WTC11 (cell line): ENCODE measurements at regions not wholly inside any gene's neighbourhood (a gene's known extent, or its start where the extent isn't known, plus 50 kb on each side); places are given as distances from the start of the nearest gene placed in this dataset.

Experiments
- ATAC-seq: fragments of 200-7000 bp; cut with Tn5 transposase; 2 replicates; pipeline ENCODE4 v1.10.0; 2021; ENCODE audit warnings: mild to moderate bottlenecking, moderate library complexity
- CTCF ChIA-PET: fragments of 300-600 bp; sonication (Branson Sonifier 250); formaldehyde crosslinking; loops from one replicate; lab custom pipeline; 2021; ENCODE audit warnings: antibody characterized with exemption; lab: Charles Lee
- POLR2A ChIA-PET: fragments of 350-600 bp; sonication (Branson Sonifier 250); formaldehyde crosslinking; loops from one replicate; lab custom pipeline; 2021; ENCODE audit warnings: antibody characterized with exemption; lab: Charles Lee
- DNase-seq: peaks from one replicate; pipeline ENCODE4 v3.0.0; 2021; ENCODE audit warnings: low spot score
- H3K27ac Mint-ChIP-seq: 2 replicates; pipeline ENCODE4 v1.8.0; 2021; ENCODE audit warnings: mixed read lengths
- H3K27me3 Mint-ChIP-seq: 2 replicates; pipeline ENCODE4 v1.8.0; 2021; ENCODE audit warnings: low read depth, mild to moderate bottlenecking, moderate library complexity, mixed read lengths
- H3K36me3 Mint-ChIP-seq: 2 replicates; pipeline ENCODE4 v1.8.0; 2021; ENCODE audit warnings: mixed read lengths
- H3K4me1 Mint-ChIP-seq: 2 replicates; pipeline ENCODE4 v1.8.0; 2022; ENCODE audit warnings: mixed read lengths
- H3K4me3 Mint-ChIP-seq: 2 replicates; pipeline ENCODE4 v1.8.0; 2021; ENCODE audit warnings: mild to moderate bottlenecking, moderate library complexity, mixed read lengths
- H3K9me3 Mint-ChIP-seq: 2 replicates; pipeline ENCODE4 v1.8.0; 2021; ENCODE audit warnings: mixed read lengths
- ATF1 ChIP-seq: sonication (generic); formaldehyde crosslinking; IDR thresholded peaks from 2 replicates; pipeline ENCODE4 v1.8.1; 2023; ENCODE audit warnings: mild to moderate bottlenecking, moderate library complexity, missing genetic modification reagents
- E2F1 ChIP-seq: sonication (generic); formaldehyde crosslinking; IDR thresholded peaks from 2 replicates; pipeline ENCODE4 v1.8.0; 2022; ENCODE audit warnings: mild to moderate bottlenecking, missing genetic modification reagents
- E2F5 ChIP-seq: sonication (generic); formaldehyde crosslinking; IDR thresholded peaks from 2 replicates; pipeline ENCODE4 v1.8.1; 2022; ENCODE audit warnings: mild to moderate bottlenecking, moderate library complexity, missing genetic modification reagents
- ELF4 ChIP-seq: sonication (generic); formaldehyde crosslinking; IDR thresholded peaks from 2 replicates; pipeline ENCODE4 v1.8.1; 2022; ENCODE audit warnings: low read depth, mild to moderate bottlenecking, moderate library complexity, missing genetic modification reagents
- ESRRA ChIP-seq: sonication (generic); formaldehyde crosslinking; IDR thresholded peaks from 2 replicates; pipeline ENCODE4 v1.8.1; 2022; ENCODE audit warnings: mild to moderate bottlenecking, missing genetic modification reagents, borderline replicate concordance
- ETV6 ChIP-seq: sonication (generic); formaldehyde crosslinking; IDR thresholded peaks from 2 replicates; pipeline ENCODE4 v1.8.1; 2022; ENCODE audit warnings: mild to moderate bottlenecking, missing genetic modification reagents
- GABPB1 ChIP-seq: sonication (generic); formaldehyde crosslinking; IDR thresholded peaks from 2 replicates; pipeline ENCODE4 v1.8.1; 2023; ENCODE audit warnings: mild to moderate bottlenecking, missing genetic modification reagents
- GRHL2 ChIP-seq: fragments of 250-450 bp; sonication (Bioruptor Pico); IDR thresholded peaks from 2 replicates; pipeline ENCODE4 v1.8.0; 2022; ENCODE audit warnings: mild to moderate bottlenecking, moderate library complexity; ENCODE audit not compliant: insufficient replicate concordance, severe bottlenecking
- HMGA2 ChIP-seq: fragments of 250-450 bp; sonication (Bioruptor Pico); IDR thresholded peaks from 2 replicates; pipeline ENCODE4 v1.4.0; 2021; ENCODE audit warnings: mild to moderate bottlenecking, moderate library complexity
- JAZF1 ChIP-seq: fragments of 250-450 bp; sonication (Bioruptor Pico); IDR thresholded peaks from 2 replicates; pipeline ENCODE4 v1.9.0; 2021; ENCODE audit warnings: moderate library complexity, mild to moderate bottlenecking, inconsistent platforms
- KAT7 ChIP-seq: sonication (generic); formaldehyde crosslinking; IDR thresholded peaks from 2 replicates; pipeline ENCODE4 v1.8.1; 2023; ENCODE audit warnings: missing genetic modification reagents, mild to moderate bottlenecking, borderline replicate concordance
- MAX ChIP-seq: sonication (generic); formaldehyde crosslinking; IDR thresholded peaks from 2 replicates; pipeline ENCODE4 v1.8.0; 2022; ENCODE audit warnings: mild to moderate bottlenecking, missing genetic modification reagents
- MLX ChIP-seq: sonication (generic); formaldehyde crosslinking; IDR thresholded peaks from 2 replicates; pipeline ENCODE4 v1.8.1; 2023; ENCODE audit warnings: mild to moderate bottlenecking, missing genetic modification reagents, moderate library complexity
- NFATC4 ChIP-seq: fragments of 250-450 bp; sonication (Bioruptor Pico); IDR thresholded peaks from 2 replicates; pipeline ENCODE4 v1.9.0; 2021; ENCODE audit warnings: mild to moderate bottlenecking
- NFE2L1 ChIP-seq: sonication (generic); formaldehyde crosslinking; IDR thresholded peaks from 2 replicates; pipeline ENCODE4 v1.8.1; 2023; ENCODE audit warnings: missing genetic modification reagents
- NR3C1 ChIP-seq: sonication (generic); formaldehyde crosslinking; conservative IDR thresholded peaks from 2 replicates; pipeline ENCODE4 v1.8.1; 2023; ENCODE audit warnings: low read depth, mild to moderate bottlenecking, missing genetic modification reagents
- PRRX2 ChIP-seq: fragments of 250-450 bp; sonication (Bioruptor Pico); IDR thresholded peaks from 2 replicates; pipeline ENCODE4 v1.8.0; 2021; ENCODE audit warnings: mild to moderate bottlenecking
- USF2 ChIP-seq: sonication (generic); formaldehyde crosslinking; IDR thresholded peaks from 2 replicates; pipeline ENCODE4 v1.8.1; 2023; ENCODE audit warnings: mild to moderate bottlenecking, missing genetic modification reagents, moderate library complexity
- ZNF121 ChIP-seq: sonication (generic); formaldehyde crosslinking; IDR thresholded peaks from 2 replicates; pipeline ENCODE4 v1.8.0; 2023; ENCODE audit warnings: missing genetic modification reagents
- ZNF219 ChIP-seq: sonication (generic); formaldehyde crosslinking; IDR thresholded peaks from 2 replicates; pipeline ENCODE4 v1.8.0; 2023; ENCODE audit warnings: missing genetic modification reagents, mild to moderate bottlenecking, borderline replicate concordance
- ZNF232 ChIP-seq: sonication (generic); formaldehyde crosslinking; IDR thresholded peaks from 2 replicates; pipeline ENCODE4 v1.8.0; 2022; ENCODE audit warnings: mild to moderate bottlenecking, missing genetic modification reagents
- ZNF317 ChIP-seq: sonication (generic); formaldehyde crosslinking; IDR thresholded peaks from 2 replicates; pipeline ENCODE4 v1.8.1; 2023; ENCODE audit warnings: low read depth, mild to moderate bottlenecking, moderate library complexity, missing genetic modification reagents, borderline replicate concordance
- ZNF416 ChIP-seq: fragments of 250-450 bp; sonication (Bioruptor Pico); IDR thresholded peaks from 2 replicates; pipeline ENCODE4 v1.9.0; 2021; ENCODE audit warnings: mild to moderate bottlenecking, inconsistent platforms
- ZNF512 ChIP-seq: sonication (generic); formaldehyde crosslinking; IDR thresholded peaks from 2 replicates; pipeline ENCODE4 v1.8.1; 2022; ENCODE audit warnings: missing genetic modification reagents, borderline replicate concordance

- TF ChIP-seq ZNF317 (no peak), ZNF416 (CRISPR knock-in tag) (no peak), ELF4 (no peak), E2F5 (CRISPR knock-in tag) (no peak), GABPB1 (CRISPR knock-in tag) (no peak)
Observed at GRCh38 chr5:93921001-93921400, 179.6 kb upstream of the POU5F2 start (continued).

GRCh38 chr5:93916872-93917271 is 175.5 kb upstream of the POU5F2 start:
- no peaks in the 10 kb centered on the region for H3K9me3 Mint-ChIP-seq
- no peak overlapping the region for H3K4me3 Mint-ChIP-seq
- ATAC-seq: no peak
- no peaks in the 10 kb centered on the region for H3K36me3 Mint-ChIP-seq
- ChIA-PET CTCF (interaction anchor here (1.7 kb wide), 1 partner anchor 933 kb away, joined by 5 read pairs; no protein-coding TSS in a partner anchor), POLR2A (no interaction called here)
- TF ChIP-seq HMGA2 (CRISPR knock-in tag) (no peak), MAX (CRISPR knock-in tag) (no peak), PRRX2 (CRISPR knock-in tag) (no peak), ATF1 (CRISPR knock-in tag) (no peak), E2F1 (no peak), ESRRA (CRISPR knock-in tag) (no peak), NFE2L1 (no peak), KAT7 (CRISPR knock-in tag) (no peak), ZNF232 (CRISPR knock-in tag) (no peak), NR3C1 (no peak), ETV6 (CRISPR knock-in tag) (no peak), ZNF512 (CRISPR knock-in tag) (no peak), JAZF1 (CRISPR knock-in tag) (no peak), NFATC4 (CRISPR knock-in tag) (no peak), USF2 (CRISPR knock-in tag) (no peak), GRHL2 (no peak), MLX (CRISPR knock-in tag) (no peak), ZNF219 (CRISPR knock-in tag) (no peak), ZNF121 (CRISPR knock-in tag) (no peak)
- TF ChIP-seq, all 79 proteins: peak for 0
- Mint-ChIP-seq H3K4me1 (no peaks in the 10 kb centered on the region), H3K27ac (no peak overlapping the region), H3K27me3 (no peaks in the 10 kb centered on the region)
- no peak for DNase-seq
